SK-N-MC (cell line): ENCODE measurements at regions not wholly inside any gene's neighbourhood (a gene's known extent, or its start where the extent isn't known, plus 50 kb on each side); places are given as distances from the start of the nearest gene placed in this dataset.

Source experiments
- EZH2 ChIP-seq: fragments of 200-600 bp; sonication (generic); IDR thresholded peaks from one replicate; pipeline ENCODE4 v1.6.1; 2017; ENCODE audit warnings: antibody characterized with exemption
- FOXP2 ChIP-seq: optimal IDR thresholded peaks from 2 replicates; pipeline ENCODE3; 2011; ENCODE audit warnings: mild to moderate bottlenecking, moderate library complexity; ENCODE audit not compliant: insufficient read depth; ENCODE audit errors: extremely low read length, control extremely low read depth
- POLR2AphosphoS5 ChIP-seq: IDR thresholded peaks from 2 replicates; pipeline ENCODE4 v1.6.1; 2012; ENCODE audit warnings: mild to moderate bottlenecking, low read depth, low read length, borderline replicate concordance

DNA sequence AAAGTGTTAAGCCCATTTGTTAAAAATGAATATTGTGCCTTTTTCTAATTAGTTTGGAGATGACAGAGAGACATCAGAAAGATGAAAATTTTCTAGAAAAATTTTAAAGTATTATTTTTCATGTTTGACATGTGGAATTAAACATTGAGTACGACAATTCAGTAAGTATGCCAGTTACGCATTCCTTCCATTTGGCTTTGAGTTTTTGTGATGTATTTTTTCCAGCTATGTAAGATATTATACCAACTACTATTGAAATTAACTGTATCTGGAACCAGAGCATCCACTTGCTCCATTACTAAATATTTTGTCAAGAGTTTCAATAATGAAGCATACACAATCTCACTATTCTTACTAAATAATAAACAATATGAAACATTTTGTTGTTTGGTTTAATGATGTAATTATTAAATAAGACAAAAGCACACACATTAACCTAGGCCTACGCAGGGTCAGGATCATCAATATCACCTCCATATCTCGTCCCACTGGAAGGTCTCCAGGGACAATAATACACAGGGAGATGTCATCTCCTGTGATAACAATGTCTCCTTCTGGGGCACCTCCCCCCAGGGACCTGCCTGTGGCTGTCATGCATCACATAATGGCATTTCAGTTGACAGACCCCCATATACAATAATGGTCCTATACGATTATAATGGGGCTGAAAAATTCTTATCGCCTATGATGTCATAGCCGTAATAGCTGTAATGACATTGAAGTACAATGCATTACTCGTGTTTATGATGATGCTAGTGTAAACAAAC lies 274.1 kb downstream of the REEP3 start:
- no peak for TF ChIP-seq EZH2
- TF ChIP-seq POLR2AphosphoS5: no peak
- no peak for TF ChIP-seq FOXP2
